ENCODE measurements at regions not wholly inside any gene's neighbourhood (a gene's known extent, or its start where the extent isn't known, plus 50 kb on each side); places are given as distances from the start of the nearest gene placed in this dataset.

DNA sequence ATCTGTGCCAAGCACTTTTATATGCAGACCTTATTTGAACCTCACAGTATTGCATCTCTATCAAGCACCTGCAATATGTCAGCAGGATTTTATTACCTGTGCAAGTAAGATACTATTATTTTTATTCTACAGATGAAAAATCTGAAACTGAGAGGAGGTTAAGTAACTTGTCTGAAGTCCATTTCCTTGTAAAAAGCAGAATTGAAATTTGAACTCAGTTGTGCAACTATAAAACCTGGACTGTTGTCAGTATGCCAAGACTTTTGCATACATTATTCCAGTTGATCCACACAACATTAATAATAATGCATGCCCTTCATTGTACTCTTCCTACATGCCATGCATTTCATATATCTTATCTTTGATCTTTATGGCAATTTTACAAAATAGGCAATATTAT, 82.2 kb upstream of the BRINP1 start:
- TF ChIP-seq, protein P1, sequence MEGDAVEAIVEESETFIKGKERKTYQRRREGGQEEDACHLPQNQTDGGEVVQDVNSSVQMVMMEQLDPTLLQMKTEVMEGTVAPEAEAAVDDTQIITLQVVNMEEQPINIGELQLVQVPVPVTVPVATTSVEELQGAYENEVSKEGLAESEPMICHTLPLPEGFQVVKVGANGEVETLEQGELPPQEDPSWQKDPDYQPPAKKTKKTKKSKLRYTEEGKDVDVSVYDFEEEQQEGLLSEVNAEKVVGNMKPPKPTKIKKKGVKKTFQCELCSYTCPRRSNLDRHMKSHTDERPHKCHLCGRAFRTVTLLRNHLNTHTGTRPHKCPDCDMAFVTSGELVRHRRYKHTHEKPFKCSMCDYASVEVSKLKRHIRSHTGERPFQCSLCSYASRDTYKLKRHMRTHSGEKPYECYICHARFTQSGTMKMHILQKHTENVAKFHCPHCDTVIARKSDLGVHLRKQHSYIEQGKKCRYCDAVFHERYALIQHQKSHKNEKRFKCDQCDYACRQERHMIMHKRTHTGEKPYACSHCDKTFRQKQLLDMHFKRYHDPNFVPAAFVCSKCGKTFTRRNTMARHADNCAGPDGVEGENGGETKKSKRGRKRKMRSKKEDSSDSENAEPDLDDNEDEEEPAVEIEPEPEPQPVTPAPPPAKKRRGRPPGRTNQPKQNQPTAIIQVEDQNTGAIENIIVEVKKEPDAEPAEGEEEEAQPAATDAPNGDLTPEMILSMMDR (IDR thresholded peaks at IDR 0.05), result no peak
- TF ChIP-seq POLR2A (IDR thresholded peaks at IDR 0.05), result no peak

Data from uterus (tissue), 2 donors.